Hepatocyte (in vitro differentiated cells): ENCODE measurements at regions not wholly inside any gene's neighbourhood (a gene's known extent, or its start where the extent isn't known, plus 50 kb on each side); places are given as distances from the start of the nearest gene placed in this dataset.

ENCODE experiments used
- EZH2phosphoT487 ChIP-seq: fragments of 200-600 bp; sonication (generic); IDR thresholded peaks from one replicate; pipeline ENCODE4 v1.6.1; 2018; ENCODE audit warnings: antibody characterized with exemption, mild to moderate bottlenecking, low read depth, moderate library complexity; ENCODE audit not compliant: unreplicated experiment, severe bottlenecking
- TF ChIP-seq, protein P1 (sequence below): fragments of 200-600 bp; sonication (generic); IDR thresholded peaks from 2 replicates; pipeline ENCODE4 v1.5.1; 2016; ENCODE audit warnings: antibody characterized with exemption, mild to moderate bottlenecking; ENCODE audit not compliant: poor library complexity

DNA sequence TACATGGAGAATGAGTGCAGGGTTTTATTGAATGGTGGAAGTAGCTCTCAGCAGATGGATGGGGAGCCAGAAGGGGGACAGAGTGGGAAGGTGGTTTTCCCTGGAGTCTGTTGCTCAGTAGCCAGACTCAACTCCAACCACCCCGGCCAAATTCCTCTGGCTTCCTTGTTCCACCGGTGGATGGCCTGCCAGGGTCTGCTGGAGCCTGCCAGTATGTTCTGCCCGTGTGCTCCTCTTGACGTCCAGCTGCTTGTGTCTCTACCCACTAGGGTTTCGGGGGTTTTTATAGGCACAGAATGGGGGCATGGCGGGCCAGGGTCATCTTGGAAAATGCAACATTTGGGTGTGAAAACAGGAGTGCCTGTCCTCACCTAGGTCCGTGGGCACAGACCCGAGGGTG is 51.4 kb upstream of the KLF9 start:
- no peak for TF ChIP-seq EZH2phosphoT487
- TF ChIP-seq, protein P1, sequence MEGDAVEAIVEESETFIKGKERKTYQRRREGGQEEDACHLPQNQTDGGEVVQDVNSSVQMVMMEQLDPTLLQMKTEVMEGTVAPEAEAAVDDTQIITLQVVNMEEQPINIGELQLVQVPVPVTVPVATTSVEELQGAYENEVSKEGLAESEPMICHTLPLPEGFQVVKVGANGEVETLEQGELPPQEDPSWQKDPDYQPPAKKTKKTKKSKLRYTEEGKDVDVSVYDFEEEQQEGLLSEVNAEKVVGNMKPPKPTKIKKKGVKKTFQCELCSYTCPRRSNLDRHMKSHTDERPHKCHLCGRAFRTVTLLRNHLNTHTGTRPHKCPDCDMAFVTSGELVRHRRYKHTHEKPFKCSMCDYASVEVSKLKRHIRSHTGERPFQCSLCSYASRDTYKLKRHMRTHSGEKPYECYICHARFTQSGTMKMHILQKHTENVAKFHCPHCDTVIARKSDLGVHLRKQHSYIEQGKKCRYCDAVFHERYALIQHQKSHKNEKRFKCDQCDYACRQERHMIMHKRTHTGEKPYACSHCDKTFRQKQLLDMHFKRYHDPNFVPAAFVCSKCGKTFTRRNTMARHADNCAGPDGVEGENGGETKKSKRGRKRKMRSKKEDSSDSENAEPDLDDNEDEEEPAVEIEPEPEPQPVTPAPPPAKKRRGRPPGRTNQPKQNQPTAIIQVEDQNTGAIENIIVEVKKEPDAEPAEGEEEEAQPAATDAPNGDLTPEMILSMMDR: no peak
